Suppressor macrophage (primary cell): ENCODE measurements at regions not wholly inside any gene's neighbourhood (a gene's known extent, or its start where the extent isn't known, plus 50 kb on each side); places are given as distances from the start of the nearest gene placed in this dataset.

Source experiments
- DNase-seq, 4 experiments: peaks; one replicate each; pipeline ENCODE4 v3.0.0-alpha.2; 2020 to 2022

DNA sequence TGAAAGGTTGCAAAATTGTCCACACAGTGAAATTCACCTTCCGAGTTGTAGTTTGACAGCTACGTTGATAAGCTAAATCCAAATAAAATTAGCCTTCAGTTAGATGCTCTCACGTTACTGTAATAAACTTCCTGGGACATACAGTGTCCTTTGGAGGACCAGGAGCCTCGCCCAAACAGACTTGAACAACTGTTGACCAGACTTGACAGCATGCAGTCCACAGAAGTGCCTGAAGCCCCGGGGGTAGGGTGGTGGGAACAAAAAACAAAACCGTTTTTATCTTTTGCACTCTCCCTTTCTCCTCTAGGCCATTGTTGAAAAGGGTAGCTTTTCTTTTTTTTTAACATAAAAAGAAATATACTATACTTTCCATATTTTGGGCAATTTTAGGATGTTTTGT lies 172.8 kb upstream of the SAMSN1 start:
- DNase-seq: no peak

DNA sequence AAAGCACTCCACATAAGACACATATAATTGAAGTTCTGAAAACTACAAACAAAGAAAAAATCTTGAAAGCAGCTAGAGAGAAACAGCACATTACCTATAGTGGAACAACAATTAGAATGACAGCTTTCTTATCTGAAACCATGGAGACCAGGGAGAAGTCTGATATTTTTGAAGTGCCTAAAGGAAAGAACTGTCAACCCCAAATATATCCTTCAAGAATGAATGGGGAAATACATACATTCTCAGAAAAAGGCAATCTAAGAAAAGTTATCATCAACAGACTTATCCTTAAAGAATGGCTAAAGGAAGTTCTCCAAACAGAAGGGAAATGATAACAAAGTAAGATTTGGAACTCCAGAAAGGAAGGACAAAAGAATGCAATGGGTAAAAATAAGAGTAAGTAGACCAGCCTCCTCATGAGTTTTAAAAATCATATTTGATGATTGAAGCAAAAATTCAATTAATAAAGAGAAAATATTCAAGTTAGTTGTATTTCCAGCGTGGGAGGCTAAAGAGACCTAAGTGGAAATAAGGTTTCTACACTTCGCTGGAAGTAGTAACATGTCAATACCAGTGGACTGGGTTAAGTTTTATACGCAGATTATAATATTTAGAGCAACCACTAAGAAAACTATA lies 170.8 kb upstream of the SAMSN1 start:
- no peak for DNase-seq

DNA sequence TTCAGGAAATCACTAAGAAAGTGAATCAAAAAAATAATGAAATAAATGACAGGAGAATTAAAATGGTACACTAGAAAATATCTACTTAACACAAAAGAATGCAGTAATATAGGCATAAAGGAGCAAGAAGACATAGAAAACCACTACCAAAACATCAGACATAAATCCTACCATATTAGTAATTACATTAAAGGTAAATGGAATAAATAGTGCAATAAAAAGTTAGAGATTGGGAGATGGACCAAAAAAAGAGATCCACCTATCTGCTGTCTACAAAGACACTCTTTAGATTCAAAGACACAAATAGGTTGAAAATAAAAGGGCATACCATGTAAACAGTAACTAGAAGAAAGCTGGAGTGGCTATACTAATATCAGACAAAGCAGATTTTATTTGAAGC lies 167.0 kb upstream of the SAMSN1 start:
- DNase-seq: no peak

DNA sequence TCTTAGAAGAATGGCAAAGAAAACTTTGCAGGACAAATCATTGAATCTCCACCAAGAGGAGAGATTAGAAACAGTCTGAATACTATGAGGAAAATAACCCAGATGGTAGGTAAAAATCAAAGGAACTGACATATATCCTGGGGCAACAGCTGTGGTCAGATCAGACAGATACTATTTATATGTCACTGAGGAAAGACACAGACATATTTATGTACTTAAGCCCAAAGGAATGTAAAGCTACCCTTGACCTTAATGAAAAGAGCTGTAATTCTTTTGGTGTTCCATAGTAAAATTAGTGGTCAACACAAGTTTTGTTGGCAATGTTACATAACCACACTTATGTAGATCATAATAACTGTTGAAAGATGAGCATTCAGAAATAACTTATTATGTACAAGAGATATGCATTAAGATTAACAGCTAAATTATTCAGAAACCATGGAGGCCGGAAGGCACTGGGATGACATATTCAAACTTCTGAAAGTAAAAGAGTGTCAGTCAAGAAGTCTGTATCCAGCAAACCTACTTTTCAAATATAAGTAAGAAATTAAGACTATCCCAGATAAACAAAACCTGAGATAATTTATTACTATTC lies 166.1 kb upstream of the SAMSN1 start:
- DNase-seq: no peak

DNA sequence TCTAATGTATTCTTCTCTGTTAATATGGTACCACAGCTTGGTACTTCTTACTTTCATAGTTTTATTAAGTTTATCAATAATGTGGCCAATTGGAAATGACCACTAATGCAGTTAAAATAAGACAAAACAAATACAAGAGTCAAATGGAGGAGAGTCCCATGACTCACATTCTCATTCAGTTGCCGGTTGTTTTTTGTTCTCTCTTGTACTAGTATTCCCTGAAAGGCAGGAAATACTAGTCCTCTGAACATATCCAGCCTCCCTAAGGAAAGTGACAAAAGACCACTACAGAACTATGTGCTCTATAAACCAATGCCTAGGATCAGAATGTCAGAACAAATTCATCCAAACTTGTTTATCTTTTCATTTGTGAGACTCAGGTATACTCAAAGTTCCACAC lies 165.2 kb upstream of the SAMSN1 start:
- DNase-seq: no peak

DNA sequence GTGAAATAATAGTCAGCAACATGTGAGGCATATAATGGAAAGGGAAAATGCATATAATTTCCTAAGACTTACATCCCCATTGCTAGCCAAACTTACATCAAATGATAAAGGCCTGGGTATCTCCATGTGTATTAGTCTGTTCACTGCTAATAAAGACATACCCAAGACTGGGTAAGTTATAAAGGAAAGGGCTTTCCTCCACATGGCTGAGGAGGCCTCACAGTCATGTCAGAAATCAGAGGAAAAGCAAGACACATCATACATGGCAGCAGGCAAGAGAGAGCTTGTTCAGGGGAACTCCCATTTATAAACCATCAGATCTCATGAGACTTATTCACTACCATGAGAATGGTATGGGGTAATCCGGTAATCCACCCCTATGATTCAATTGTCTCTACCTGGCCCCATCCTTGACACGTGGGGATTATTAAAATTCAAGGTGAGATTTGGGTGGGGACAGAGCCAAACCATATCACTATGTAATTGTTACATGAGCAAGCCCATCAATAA lies 161.5 kb upstream of the SAMSN1 start:
- no peak for DNase-seq

DNA sequence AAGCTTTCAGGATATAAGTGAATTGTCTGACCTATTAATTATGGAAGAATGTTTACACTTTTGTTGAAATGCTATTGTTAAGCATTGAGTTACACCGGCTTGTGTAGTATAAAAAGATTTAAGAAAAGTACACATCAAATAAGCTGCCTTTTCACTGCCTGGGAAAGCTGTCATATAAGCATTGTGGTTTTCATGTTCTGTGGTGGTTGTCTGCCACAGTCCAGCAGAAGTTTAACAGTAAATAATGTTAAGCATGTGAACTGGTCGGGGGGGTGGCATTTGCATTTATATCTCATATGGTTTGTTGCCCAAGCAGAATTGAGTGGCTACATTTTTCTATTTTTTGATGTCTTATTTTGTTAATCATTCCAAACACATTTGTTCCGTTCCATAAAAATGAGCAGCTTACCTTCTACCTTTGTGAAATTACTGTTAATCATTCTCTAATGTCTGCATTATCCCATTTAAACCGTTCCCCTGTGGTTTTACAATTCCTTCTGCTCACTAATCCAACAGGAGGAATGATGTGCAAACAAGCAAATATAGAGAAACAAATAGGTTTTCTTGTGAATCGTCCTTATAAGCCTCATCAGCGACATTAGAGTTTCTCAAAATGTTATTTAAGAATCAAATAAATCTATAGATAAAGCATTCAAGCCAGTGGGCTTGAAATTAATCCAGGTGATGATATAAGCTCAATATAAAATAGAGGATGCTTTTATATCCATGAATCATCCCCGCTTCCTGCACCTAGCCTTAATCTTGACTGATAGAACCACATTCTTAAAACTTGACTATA lies 160.8 kb upstream of the SAMSN1 start:
- no peak for DNase-seq

DNA sequence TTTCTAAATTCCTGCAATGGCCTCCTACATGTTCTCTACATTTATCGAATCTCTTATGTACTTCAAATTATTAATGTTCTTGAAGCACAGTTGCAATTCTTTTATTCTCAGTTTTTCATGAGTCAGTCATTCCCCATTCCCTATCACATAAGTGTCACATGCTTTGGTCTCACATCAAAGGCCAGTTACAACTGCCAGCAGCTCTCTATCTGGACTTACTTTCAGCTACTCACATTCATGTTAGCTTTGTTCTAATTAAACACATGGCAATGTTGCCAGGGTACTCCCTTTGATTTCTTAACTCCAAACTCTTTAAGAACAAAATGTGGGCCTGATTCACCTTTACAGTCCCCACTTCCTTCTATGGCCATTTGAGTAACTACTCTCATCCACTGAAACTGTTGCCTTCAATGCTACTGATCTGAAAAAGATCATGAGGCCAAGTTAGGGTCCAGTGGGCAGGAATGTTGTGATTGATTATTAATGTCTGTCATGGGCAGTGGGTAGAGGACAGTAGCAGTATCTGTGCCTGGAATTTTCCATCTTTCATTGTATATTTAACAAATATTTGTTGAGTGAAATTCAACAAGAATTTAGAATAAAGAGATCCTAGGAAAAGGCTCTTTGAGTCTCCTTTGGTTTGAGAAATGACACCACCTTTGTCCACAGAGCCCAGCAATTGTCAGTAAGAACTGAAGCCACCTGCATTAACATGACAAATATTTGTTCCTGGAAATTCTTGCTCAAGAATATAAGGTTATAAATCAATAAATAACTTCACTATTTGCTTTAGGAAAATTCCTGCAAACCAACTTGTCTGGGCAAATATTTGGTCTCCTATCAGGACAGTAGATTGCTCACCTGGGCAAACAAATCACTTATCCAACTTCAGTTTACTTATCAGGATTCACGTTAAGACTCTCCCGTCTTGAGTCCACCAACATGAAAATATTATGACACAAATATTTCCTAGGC lies 153.6 kb upstream of the SAMSN1 start:
- no peak for DNase-seq

DNA sequence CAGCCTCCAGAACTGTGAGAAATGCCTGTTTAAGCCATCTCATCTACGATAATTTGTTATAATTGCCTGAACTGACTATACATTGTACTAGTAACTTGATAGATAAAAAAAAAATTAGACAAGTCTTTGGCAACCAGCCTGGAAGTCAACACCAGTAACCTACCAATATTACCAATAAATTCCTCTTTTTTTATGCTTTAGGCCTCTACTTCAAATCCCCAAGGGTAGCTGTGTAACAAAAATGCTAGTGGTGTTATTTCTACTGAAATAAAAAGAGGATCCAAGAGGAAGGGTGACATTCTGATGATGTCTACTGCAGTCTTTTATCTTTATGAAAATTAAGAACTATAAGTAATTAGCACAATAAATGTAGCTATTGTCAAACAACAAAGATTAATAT lies 151.7 kb upstream of the SAMSN1 start:
- DNase-seq: no peak

DNA sequence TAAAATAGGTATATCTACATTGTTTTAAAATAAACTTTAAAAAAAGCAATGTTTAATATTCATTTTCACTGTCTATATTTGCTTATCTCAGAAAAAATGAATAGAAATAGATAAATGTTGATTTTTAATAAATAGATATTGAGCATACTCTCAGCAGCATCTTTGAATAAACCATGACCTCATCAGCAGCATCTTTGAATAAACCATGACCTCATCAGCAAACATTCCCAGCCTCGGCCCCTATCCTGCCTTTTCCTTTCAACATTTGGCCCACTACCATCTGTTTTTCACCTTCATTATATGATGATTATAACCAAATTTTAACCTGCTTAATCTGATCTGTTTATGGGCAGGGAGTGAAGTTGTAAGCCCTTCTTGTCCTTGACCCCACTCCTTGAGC lies 148.7 kb upstream of the SAMSN1 start:
- DNase-seq: no peak

DNA sequence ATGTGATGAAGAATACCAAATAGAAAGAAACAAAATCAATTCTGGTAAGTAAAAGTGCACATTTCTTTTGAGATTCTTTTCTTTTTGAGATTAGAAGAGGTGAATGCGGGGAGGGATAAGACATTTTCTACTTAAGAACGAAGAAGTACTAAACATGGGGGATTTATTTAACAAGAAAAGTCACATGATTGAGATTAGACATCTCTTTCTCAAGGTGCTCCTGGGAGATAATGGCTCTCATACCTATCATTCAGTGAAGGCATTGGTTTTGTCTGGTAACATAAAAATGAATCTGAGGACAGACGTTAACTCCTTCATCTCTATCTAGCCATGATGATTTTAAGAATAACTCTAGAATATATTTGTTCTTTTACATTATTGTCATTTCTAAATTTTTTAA lies 147.9 kb upstream of the SAMSN1 start:
- DNase-seq: no peak

DNA sequence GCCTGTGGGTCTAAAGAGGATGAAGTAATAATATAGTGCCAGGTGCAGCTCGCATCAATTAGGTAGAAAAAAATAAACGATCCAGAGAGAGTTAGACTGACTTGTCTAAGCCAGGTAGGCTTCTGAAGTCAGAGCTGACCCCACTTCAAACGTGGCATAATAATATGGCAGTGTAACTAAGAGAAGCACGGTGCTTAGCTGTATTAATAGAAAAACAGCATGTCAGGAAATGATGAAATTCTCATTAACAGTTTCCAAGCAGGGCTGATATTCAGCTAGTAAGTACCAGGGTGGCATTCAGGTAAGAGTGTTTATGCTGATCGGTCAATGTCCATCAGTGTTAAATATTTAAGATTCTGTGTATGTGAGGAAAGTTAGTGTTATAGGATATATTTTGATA lies 145.8 kb upstream of the SAMSN1 start:
- peak in 1 of 4 experiments; percentile 7 for DNase-seq

DNA sequence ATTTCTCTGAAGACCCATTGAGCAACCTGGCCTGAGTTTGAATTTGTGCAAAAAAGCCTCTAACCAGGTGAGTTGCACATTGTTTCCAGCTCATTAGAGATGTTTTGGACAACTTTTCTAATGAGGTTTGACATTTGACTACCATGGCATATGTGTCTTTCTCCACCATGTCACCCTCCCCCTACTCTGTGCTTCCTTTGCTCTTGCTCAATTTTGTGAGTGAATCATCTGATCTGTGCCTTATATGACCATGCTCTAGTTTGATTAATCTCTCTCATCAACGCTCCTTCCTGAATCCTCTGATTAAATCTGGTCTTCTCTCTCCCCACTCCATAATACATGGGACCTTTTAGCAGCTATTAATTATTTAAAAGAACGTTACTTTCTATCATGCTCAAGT lies 144.8 kb upstream of the SAMSN1 start:
- peak in 3 of 4 experiments; percentile 31 to 56 (median 55) for DNase-seq

DNA sequence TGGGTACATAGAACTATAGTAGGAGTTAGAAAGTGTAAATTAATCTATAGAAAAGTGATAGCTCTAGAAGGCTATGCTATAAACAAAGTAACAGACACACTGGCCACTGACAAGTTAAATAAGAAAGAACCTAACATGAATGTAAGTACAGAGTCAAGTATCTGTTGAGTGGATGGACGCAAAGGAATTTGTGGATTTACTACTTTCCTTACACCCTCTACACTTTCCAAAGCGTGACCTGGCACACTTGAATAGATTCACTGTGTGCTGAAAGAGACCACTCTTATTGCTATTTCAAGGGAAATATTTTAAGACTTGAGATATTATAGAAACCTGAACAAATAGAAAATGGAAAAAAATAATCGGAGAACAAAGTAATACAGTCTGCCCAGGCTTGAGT lies 142.8 kb upstream of the SAMSN1 start:
- no peak for DNase-seq

DNA sequence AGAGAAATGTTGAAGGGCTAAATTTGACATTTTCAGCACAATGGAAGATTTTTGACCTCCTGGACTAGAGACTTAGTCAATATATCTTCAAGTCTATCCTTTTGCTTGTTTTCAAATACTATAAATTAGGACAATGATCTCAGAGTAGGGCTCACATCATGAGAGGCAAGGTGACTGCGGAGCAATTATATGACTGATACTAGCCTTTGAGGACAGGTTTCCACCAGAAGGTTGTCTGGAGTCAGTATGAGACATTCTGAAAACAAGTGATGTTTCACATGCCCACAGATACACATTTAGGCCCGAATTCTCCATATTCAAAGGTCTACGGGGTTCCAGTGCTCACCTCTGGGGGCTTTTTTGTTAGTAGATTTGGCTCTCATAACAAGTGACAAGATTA lies 142.3 kb upstream of the SAMSN1 start:
- DNase-seq: no peak

DNA sequence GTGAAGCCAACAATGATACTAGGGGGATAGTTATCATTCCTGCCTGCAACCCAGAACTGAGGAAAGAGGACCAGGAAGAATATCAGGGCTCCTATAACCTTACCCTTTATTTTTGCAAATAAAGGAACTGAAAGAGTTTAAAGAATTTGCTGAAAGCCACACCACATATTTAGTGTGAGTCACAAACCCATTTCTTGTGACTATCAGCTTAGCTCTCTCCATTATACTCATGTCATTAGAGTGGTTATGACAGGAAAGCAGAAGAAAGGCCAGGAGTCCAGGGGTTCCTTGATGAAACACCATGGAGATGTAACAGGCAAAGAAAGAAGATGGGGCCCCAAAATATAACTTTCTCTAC lies 141.1 kb upstream of the SAMSN1 start:
- peak; percentile 62 to 92 (median 76) for DNase-seq

DNA sequence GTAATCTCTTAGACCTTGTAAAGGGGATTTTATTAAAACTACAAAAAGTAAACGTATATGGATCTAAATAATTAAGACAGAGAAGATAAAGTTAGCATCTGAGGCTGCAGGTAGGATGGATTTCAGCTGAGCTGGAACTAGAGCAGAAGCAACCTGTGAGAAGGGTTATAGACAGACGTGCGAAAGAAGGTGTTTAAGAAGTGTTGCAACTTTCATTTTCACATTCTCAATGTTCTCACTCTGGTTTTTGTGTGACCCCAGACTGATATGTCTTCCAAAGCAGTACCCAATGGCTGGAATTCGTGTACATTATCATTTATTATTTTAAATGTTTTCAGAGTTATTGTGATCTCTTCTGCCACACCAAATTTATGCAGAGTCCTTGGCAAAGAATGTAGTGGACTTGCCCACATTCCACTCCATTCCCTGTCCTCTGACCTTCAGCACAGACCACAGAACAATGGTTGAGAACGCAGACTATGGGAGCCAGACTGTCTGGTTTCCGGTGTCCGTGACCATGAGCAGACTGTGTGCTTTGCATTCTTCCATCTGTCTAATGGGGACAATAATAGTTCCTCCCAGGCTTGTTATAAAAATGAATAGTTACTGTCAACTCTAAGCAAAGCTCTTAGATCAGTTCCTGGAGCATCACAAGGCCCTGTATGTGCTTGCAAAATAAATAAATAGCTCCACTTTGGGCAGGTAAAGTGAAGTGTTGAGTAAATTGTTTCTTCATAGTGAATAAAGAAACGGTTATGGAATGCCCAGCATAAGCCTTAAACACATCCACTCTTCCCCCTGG lies 140.6 kb upstream of the SAMSN1 start:
- peak in 3 of 4 experiments; percentile 9 to 43 (median 32) for DNase-seq

DNA sequence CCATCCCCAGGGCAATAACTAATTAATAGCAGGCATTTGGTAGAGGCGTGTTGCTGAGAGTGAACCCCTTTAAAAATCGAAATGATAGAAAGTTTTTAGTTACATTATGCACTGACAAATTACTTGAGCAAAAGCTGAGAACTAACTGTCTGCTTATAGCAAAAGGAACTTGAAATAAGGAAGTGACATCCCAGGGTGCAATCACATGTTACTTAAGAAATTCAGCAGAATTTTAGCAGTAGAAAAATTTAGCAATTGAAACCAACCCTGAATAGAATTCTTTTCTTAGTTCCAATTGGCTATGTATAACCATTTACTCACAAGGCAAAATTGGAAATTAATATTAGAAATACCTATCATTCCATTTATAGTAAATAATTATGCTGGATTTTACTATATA lies 139.5 kb upstream of the SAMSN1 start:
- peak; percentile 57 to 92 (median 82) for DNase-seq

DNA sequence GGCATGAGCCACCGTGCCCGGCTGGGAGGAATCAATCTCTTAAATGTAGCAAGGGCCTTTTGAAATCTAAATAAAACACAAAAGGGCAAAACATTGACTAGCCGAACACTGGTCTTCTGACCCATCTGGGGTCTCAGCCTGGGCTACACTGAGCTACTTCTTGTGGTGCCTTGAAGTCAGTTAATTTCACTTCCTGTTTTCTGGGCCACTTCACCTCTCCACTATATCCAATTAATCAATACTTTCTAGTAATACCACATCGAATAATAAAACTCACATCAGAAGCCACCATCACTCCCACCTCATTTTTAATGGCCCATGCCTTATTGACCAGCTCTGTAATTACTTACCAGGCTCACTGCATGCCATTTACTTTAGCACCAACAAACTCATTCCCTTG lies 138.0 kb upstream of the SAMSN1 start:
- DNase-seq: peak in 1 of 4 experiments; percentile 29

DNA sequence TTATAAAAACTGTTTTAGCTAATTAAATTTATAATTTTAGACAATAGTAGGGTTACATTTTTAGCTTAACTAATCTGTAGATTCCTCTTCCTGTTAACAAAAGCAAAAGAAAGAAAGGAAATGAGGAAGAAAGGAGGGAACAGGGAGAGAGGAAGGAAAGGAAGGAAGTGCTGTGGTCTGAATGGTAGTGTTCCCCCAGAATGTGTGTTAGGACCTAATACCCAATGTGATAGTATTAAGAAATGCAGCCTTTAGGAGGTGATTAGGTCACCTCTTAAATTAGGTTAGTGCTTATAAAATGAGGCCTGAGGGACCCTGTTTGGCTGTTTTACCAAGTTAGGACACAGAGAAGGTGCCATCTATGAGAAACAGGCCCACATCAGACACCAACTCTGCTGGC lies 136.9 kb upstream of the SAMSN1 start:
- DNase-seq: peak in 3 of 4 experiments; percentile 13 to 64 (median 50)

DNA sequence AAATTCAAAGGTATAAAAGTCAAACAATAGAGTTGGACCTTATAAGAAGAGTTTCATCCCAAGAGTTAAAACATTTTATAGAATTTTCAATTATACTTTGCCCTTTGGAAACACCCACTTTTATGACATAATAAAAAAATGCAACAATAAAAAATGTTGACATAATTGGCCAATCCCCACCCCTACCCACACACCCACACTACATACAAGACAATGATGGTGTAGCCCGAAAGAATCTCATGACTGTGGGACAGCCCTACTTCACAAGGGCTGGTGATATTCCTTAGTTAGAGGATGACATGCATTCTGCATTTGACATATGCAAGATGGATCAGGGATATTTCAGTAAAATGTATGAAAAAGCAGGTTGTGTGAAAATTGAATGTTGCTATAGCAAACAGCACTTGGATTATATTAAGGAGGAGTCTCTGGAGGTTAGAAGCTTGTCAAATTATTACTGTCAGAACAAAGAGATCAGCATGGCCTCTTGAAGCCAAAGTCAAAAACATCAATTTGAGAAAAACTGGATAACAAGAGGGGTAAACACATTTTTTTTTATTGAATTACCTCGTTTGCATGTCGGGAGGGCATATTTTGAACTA lies 133.0 kb upstream of the SAMSN1 start:
- DNase-seq: peak; percentile 33 to 76 (median 46)
